GM19240 (cell line): ENCODE measurements at regions not wholly inside any gene's neighbourhood (a gene's known extent, or its start where the extent isn't known, plus 50 kb on each side); places are given as distances from the start of the nearest gene placed in this dataset.
"Not testable (repeated sequence)": the region's sequence is repeated elsewhere in the genome, so short reads cannot be mapped to it uniquely, and the experiment has no call there.

Experiments
- DNase-seq: peaks from one replicate; pipeline ENCODE4 v3.0.0; 2011; ENCODE audit warnings: low spot score; ENCODE audit not compliant: insufficient read length

GRCh38 chr9:2243666-2244555 is 228.8 kb downstream of the SMARCA2 start:
- no peak for DNase-seq

GRCh38 chr9:2247340-2247739 is 232.2 kb downstream of the SMARCA2 start:
- no peak for DNase-seq

- no peak for DNase-seq
Observed at GRCh38 chr9:2248768-2249265, 233.7 kb downstream of the SMARCA2 start.

- DNase-seq: no peak
Observed at GRCh38 chr9:2253636-2254580, 238.8 kb downstream of the SMARCA2 start.

GRCh38 chr9:2255128-2255527 is 240.0 kb downstream of the SMARCA2 start:
- DNase-seq: no peak

- DNase-seq: no peak
Observed at GRCh38 chr9:2257248-2257929, 242.2 kb downstream of the SMARCA2 start.

- DNase-seq: no peak
Observed at GRCh38 chr9:2260417-2261306, 245.5 kb downstream of the SMARCA2 start.

GRCh38 chr9:2261421-2262103 is 246.4 kb downstream of the SMARCA2 start:
- no peak for DNase-seq

GRCh38 chr9:2262386-2263071 is 247.4 kb downstream of the SMARCA2 start:
- no peak for DNase-seq

GRCh38 chr9:2263111-2263510 is 248.0 kb downstream of the SMARCA2 start:
- no peak for DNase-seq

GRCh38 chr9:2263665-2264064 is 248.5 kb downstream of the SMARCA2 start:
- no peak for DNase-seq

GRCh38 chr9:2264081-2264480 is 248.9 kb downstream of the SMARCA2 start:
- no peak for DNase-seq

GRCh38 chr9:2267181-2267745 is 252.1 kb downstream of the SMARCA2 start:
- no peak for DNase-seq

GRCh38 chr9:2269778-2270177 is 254.6 kb downstream of the SMARCA2 start:
- DNase-seq: no peak

GRCh38 chr9:2270565-2270964 is 255.4 kb downstream of the SMARCA2 start:
- DNase-seq: no peak

GRCh38 chr9:2271426-2271825 is 256.3 kb downstream of the SMARCA2 start:
- no peak for DNase-seq

GRCh38 chr9:2274762-2275161 is 259.6 kb downstream of the SMARCA2 start:
- no peak for DNase-seq

- no peak for DNase-seq
Observed at GRCh38 chr9:2276296-2276695, 261.1 kb downstream of the SMARCA2 start.

- not testable (repeated sequence) for DNase-seq
Observed at GRCh38 chr9:2277133-2277532, 262.0 kb downstream of the SMARCA2 start.
